Spleen (tissue), 11 donors: ENCODE measurements at regions not wholly inside any gene's neighbourhood (a gene's known extent, or its start where the extent isn't known, plus 50 kb on each side); places are given as distances from the start of the nearest gene placed in this dataset.

Source experiments
- DNase-seq: peaks from one replicate; pipeline ENCODE4 v3.0.0-alpha.2; 2020
- H3K27ac ChIP-seq, 8 donors: fragments of 200-600 bp; sonication (generic) in 7 of 8; 1 replicate in 4 of 8; 2 replicates in 4 of 8; pipeline versions ENCODE4 v1.5.0 to v1.8.0; 2016 to 2021; ENCODE audit warnings: inconsistent platforms in 4 of 8, mild to moderate bottlenecking in 4 of 8, moderate library complexity in 1 of 8
- H3K27me3 ChIP-seq, 7 donors: fragments of 200-600 bp; sonication (generic) in 6 of 7; replicated peaks in 1 of 7; 1 replicate in 4 of 7; 2 replicates in 3 of 7; pipeline versions ENCODE4 v1.5.0 to v1.8.0; 2016 to 2021; ENCODE audit warnings: inconsistent platforms in 3 of 7, mild to moderate bottlenecking in 1 of 7
- H3K36me3 ChIP-seq, 6 donors: fragments of 200-600 bp; sonication (generic) in 5 of 6; 1 replicate in 4 of 6; 2 replicates in 2 of 6; pipeline versions ENCODE4 v1.5.0 to v1.8.0; 2016 to 2021; ENCODE audit warnings: inconsistent platforms in 2 of 6
- H3K4me1 ChIP-seq, 6 donors: fragments of 200-600 bp; sonication (generic) in 5 of 6; 1 replicate in 3 of 6; 2 replicates in 3 of 6; pipeline versions ENCODE4 v1.5.0 to v1.8.0; 2016 to 2021; ENCODE audit warnings: inconsistent platforms in 3 of 6
- H3K4me3 ChIP-seq, 8 donors: fragments of 200-600 bp; sonication (generic) in 7 of 8; 1 replicate in 4 of 8; 2 replicates in 4 of 8; pipeline versions ENCODE4 v1.5.0 to v1.8.0; 2016 to 2021; ENCODE audit warnings: inconsistent platforms in 4 of 8, mild to moderate bottlenecking in 4 of 8, moderate library complexity in 2 of 8
- H3K9me3 ChIP-seq, 8 donors: fragments of 200-600 bp; sonication (generic) in 7 of 8; 1 replicate in 4 of 8; 2 replicates in 4 of 8; pipeline versions ENCODE4 v1.5.0 to v1.8.0; 2016 to 2021; ENCODE audit warnings: inconsistent platforms in 4 of 8
- CTCF ChIP-seq, 11 experiments: fragments of 200-600 bp in 7 of 11; fragments of 450-650 bp in 4 of 11; sonication (generic) in 4 of 11; IDR thresholded peaks in 8 of 11; conservative IDR thresholded peaks in 3 of 11; 1 replicate in 7 of 11; 2 replicates in 4 of 11; pipeline versions ENCODE4 v1.4.0 to v1.8.0; 2016 to 2021; ENCODE audit warnings: antibody characterized with exemption in 11 of 11, inconsistent platforms in 4 of 11, mild to moderate bottlenecking in 1 of 11
- POLR2A ChIP-seq, 3 donors: fragments of 450-650 bp; IDR thresholded peaks; one replicate each; pipeline ENCODE4 v1.5.1; 2017; ENCODE audit warnings: antibody characterized with exemption in 3 of 3, mild to moderate bottlenecking in 1 of 3
- POLR2AphosphoS5 ChIP-seq, 3 donors: sonication (generic); formaldehyde crosslinking; IDR thresholded peaks; one replicate each; pipeline ENCODE4 v1.5.1; 2017; ENCODE audit warnings: antibody characterized with exemption in 3 of 3
- WGBS, 5 donors: extraction: QIAGEN DNeasy Blood & Tissue Kit in 3 of 5; methylation state at CpG; one replicate each; pipeline versions ENCODE4 v1.1.5 to v1.1.7; 2013 to 2018; 5-methylcytosine and 5-hydroxymethylcytosine counted together
- intact Hi-C: fragments of 100-400 bp; cut with DNase I; formaldehyde crosslinking; loops from one replicate; pipeline ENCODE4 v1.15.0; 2023; ENCODE audit warnings: low total_unique reads
- donor health status: healthy with polysubstance abuse.
- donor health status: DM: no; HTN: no; CAD: no; lungs with moderate emphysema.
- donor health status: DM: no; HTN: no; CAD: no.
- donor health status: Bipolar disorder and iron deficiency.
- donor health status: healthy.
- donor health status: DM: no; HTN: no; CAD: no.
- donor health status: DM: yes; HTN: yes; CAD: no.

GRCh38 chr7:23955145-23955544 is 245.1 kb downstream of the STK31 start:
- TF ChIP-seq POLR2AphosphoS5 (IDR thresholded peaks at IDR 0.05) (no peak), CTCF (IDR thresholded peaks at IDR 0.05 in 8 of 11, conservative IDR thresholded peaks at IDR 0.05 in 3 of 11) (no peak), POLR2A (IDR thresholded peaks at IDR 0.05) (no peak)
- Histone ChIP-seq H3K27me3 (no peaks in the 10 kb centered on the region), H3K27ac (no peak overlapping the region), H3K4me1 (no peaks in the 10 kb centered on the region), H3K4me3 (no peak overlapping the region), H3K36me3 (no peaks in the 10 kb centered on the region), H3K9me3 (no peaks in the 10 kb centered on the region)
- intact Hi-C loops: no loop called here
- no peak for DNase-seq

GRCh38 chr7:23955600-23956149 is 245.7 kb downstream of the STK31 start:
- Histone ChIP-seq H3K36me3 (no peaks in the 10 kb centered on the region), H3K4me1 (no peaks in the 10 kb centered on the region), H3K27ac (no peak overlapping the region), H3K9me3 (no peaks in the 10 kb centered on the region), H3K4me3 (no peak overlapping the region), H3K27me3 (no peaks in the 10 kb centered on the region)
- intact Hi-C loops: no loop called here
- 68 to 82% (median 77%) methylated on average over 4 of the region's 4 CpGs for WGBS, 5 donors
- TF ChIP-seq POLR2A (IDR thresholded peaks at IDR 0.05) (no peak), CTCF (IDR thresholded peaks at IDR 0.05 in 8 of 11, conservative IDR thresholded peaks at IDR 0.05 in 3 of 11) (no peak), POLR2AphosphoS5 (IDR thresholded peaks at IDR 0.05) (no peak)
- no peak for DNase-seq

GRCh38 chr7:23956772-23957576 is 247.0 kb downstream of the STK31 start:
- WGBS, 5 donors: 48 to 59% (median 57%) methylated on average over 10 of the region's 10 CpGs
- TF ChIP-seq POLR2AphosphoS5 (IDR thresholded peaks at IDR 0.05): no peak
- no peak for TF ChIP-seq POLR2A (IDR thresholded peaks at IDR 0.05)
- no peak for TF ChIP-seq CTCF (IDR thresholded peaks at IDR 0.05 in 8 of 11, conservative IDR thresholded peaks at IDR 0.05 in 3 of 11)
- H3K9me3 ChIP-seq: no peaks in the 10 kb centered on the region

GRCh38 chr7:23959821-23960220 is 249.8 kb downstream of the STK31 start:
- 61 to 77% (median 68%) methylated on average over 3 of the region's 3 CpGs for WGBS, 5 donors
- TF ChIP-seq POLR2AphosphoS5 (IDR thresholded peaks at IDR 0.05): no peak
- no peak for TF ChIP-seq POLR2A (IDR thresholded peaks at IDR 0.05)
- TF ChIP-seq CTCF (IDR thresholded peaks at IDR 0.05 in 8 of 11, conservative IDR thresholded peaks at IDR 0.05 in 3 of 11): no peak
- DNase-seq: no peak
- Histone ChIP-seq H3K36me3 (no peaks in the 10 kb centered on the region), H3K4me1 (no peaks in the 10 kb centered on the region), H3K27me3 (no peaks in the 10 kb centered on the region), H3K27ac (no peak overlapping the region), H3K9me3 (no peaks in the 10 kb centered on the region), H3K4me3 (no peak overlapping the region)
- intact Hi-C loops: no loop called here

More at GRCh38 chr7:23956772-23957576, 247.0 kb downstream of the STK31 start:
- no peaks in the 10 kb centered on the region for H3K27me3 ChIP-seq
- no peak for DNase-seq
- intact Hi-C loops: no loop called here
- H3K4me3 ChIP-seq: no peak overlapping the region
- no peak overlapping the region for H3K27ac ChIP-seq
- H3K4me1 ChIP-seq: no peaks in the 10 kb centered on the region
- H3K36me3 ChIP-seq: no peaks in the 10 kb centered on the region
